Panc1 (cell line): ENCODE measurements at regions not wholly inside any gene's neighbourhood (a gene's known extent, or its start where the extent isn't known, plus 50 kb on each side); places are given as distances from the start of the nearest gene placed in this dataset.

Source experiments
- ATAC-seq: fragments of 200-7000 bp; cut with Tn5 transposase; 2 replicates; pipeline ENCODE4 v1.9.1; 2020; ENCODE audit warnings: mild to moderate bottlenecking, moderate library complexity
- BruUV-seq: library from RNA; stranded (reverse); fragments of 400-500 nt; replicated peaks from 2 replicates; lab custom pipeline; 2021; lab: Mats Ljungman, UMichigan
- CTCF ChIA-PET: fragments of 300-600 bp; sonication (Branson Sonifier 250); formaldehyde crosslinking; loops from one replicate; lab custom pipeline; 2022; ENCODE audit warnings: antibody characterized with exemption; lab: Charles Lee
- POLR2A ChIA-PET: fragments of 300-600 bp; sonication (Branson Sonifier 250); formaldehyde crosslinking; loops from one replicate; lab custom pipeline; 2022; ENCODE audit warnings: antibody characterized with exemption; lab: Charles Lee
- DNase-seq: peaks from one replicate; pipeline ENCODE4 v3.0.0-alpha.2; 2010; ENCODE audit warnings: low read depth, low spot score
- H3K27ac ChIP-seq: 2 replicates; pipeline ENCODE4 v1.5.1; 2011; ENCODE audit warnings: mild to moderate bottlenecking, low read length, inconsistent platforms
- H3K27me3 ChIP-seq: fragments of 200-500 bp; sonication (Bioruptor generic); 2 replicates; pipeline ENCODE4 v1.6.0; 2014; ENCODE audit warnings: low read length, inconsistent platforms; ENCODE audit not compliant: control insufficient read depth, insufficient read depth
- H3K36me3 ChIP-seq: fragments of 200-500 bp; sonication (Bioruptor generic); 2 replicates; pipeline ENCODE4 v1.5.1; 2014; ENCODE audit warnings: inconsistent platforms, mild to moderate bottlenecking, low read length, moderate library complexity; ENCODE audit not compliant: control insufficient read depth, insufficient read depth
- H3K4me1 ChIP-seq: 2 replicates; pipeline ENCODE4 v1.5.1; 2011; ENCODE audit warnings: inconsistent platforms, mild to moderate bottlenecking, low read length, moderate library complexity; ENCODE audit not compliant: control insufficient read depth, insufficient read depth
- H3K4me3 ChIP-seq, 2 experiments: 2 replicates each; pipeline ENCODE4 v1.5.1; 2011 to 2012; ENCODE audit warnings: low read depth in 2 of 2, low read length in 2 of 2, mild to moderate bottlenecking in 2 of 2, inconsistent platforms in 1 of 2, moderate library complexity in 1 of 2
- H3K9me3 ChIP-seq: fragments of 200-500 bp; sonication (Bioruptor generic); 2 replicates; pipeline ENCODE4 v1.5.1; 2014; ENCODE audit warnings: low read depth, mild to moderate bottlenecking, inconsistent platforms, low read length, moderate library complexity; ENCODE audit not compliant: control insufficient read depth, insufficient read depth
- CTCF ChIP-seq: fragments of 450-650 bp; IDR thresholded peaks from 2 replicates; pipeline ENCODE4 v1.5.1; 2017; ENCODE audit warnings: mild to moderate bottlenecking
- POLR2AphosphoS5 ChIP-seq: IDR thresholded peaks from 2 replicates; pipeline ENCODE4 v1.6.1; 2012; ENCODE audit warnings: mild to moderate bottlenecking, low read depth, low read length, moderate library complexity
- REST ChIP-seq, 2 experiments: IDR thresholded peaks; 2 replicates each; pipeline ENCODE4 v1.6.1; 2011 to 2012; ENCODE audit warnings: low read depth in 2 of 2, control low read depth in 1 of 2, low read length in 1 of 2, mild to moderate bottlenecking in 1 of 2, moderate library complexity in 1 of 2; ENCODE audit not compliant: insufficient read depth in 1 of 2
- SIN3A ChIP-seq: IDR thresholded peaks from 2 replicates; pipeline ENCODE4 v1.6.1; 2012; ENCODE audit warnings: low read depth, mild to moderate bottlenecking, low read length, moderate library complexity, borderline replicate concordance; ENCODE audit not compliant: insufficient read depth
- TCF7L2 ChIP-seq: IDR thresholded peaks from 2 replicates; pipeline ENCODE4 v1.6.1; 2011; ENCODE audit warnings: mild to moderate bottlenecking, low read depth, low read length, inconsistent platforms
- in situ Hi-C: cut with HindIII; loops from 2 replicates; pipeline ENCODE4 v1.10.0; 2016; ENCODE audit warnings: low sequenced_read_pairs, low pct_unique_long_range_greater_than_20kb
- intact Hi-C: fragments of 100-400 bp; cut with micrococcal nuclease; formaldehyde crosslinking; loops from one replicate; pipeline ENCODE4 v1.10.0; 2022; ENCODE audit not compliant: unreplicated experiment

DNA sequence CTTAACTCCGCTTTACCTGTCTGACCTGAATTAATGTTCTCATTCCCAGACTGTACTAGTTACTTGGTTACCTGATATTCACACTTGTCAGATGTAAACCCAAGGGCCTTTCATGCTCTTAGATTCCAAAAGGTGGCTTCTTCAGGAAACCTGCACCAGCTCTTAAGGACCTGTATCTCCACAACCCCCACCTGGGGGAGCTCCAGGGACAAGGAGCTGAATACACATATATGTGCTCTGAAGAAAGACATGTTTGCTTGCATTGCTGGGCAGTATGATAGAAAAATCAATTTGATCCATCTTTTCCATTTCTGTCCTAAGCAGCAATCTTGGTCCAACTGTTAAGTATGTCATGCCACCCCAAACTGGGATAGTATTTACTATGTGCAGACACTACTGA is 64.8 kb upstream of the POU3F2 start:
- no peak overlapping the region for H3K4me3 ChIP-seq
- in situ Hi-C loops (no loop called here), intact Hi-C loops (loop anchor here (5.0 kb wide), 1 partner anchor 73 kb away; no protein-coding TSS in a partner anchor)
- H3K27me3 ChIP-seq = no peaks in the 10 kb centered on the region
- H3K9me3 ChIP-seq = no peaks in the 10 kb centered on the region
- DNase-seq (no peak), ATAC-seq (peak; percentile 65; the same call in 1 of the 2 replicates)
- H3K4me1 ChIP-seq = no peaks in the 10 kb centered on the region
- CTCF ChIA-PET = interaction anchor here (0.8 kb wide), 1 partner anchor 76 kb away, joined by 8 read pairs; no protein-coding TSS in a partner anchor
- TF ChIP-seq SIN3A (no peak), REST (IDR thresholded peaks at IDR 0.05; ENCODE audit: insufficient read depth in 1 of 2, low read depth in 2 of 2, low read length in 1 of 2) (no peak), POLR2AphosphoS5 (no peak), CTCF (peak; percentile 45), TCF7L2 (no peak)
- POLR2A ChIA-PET = no interaction called here
- H3K27ac ChIP-seq = no peak overlapping the region
- no peaks in the 10 kb centered on the region for H3K36me3 ChIP-seq
- BruUV-seq = no TSS peak

DNA sequence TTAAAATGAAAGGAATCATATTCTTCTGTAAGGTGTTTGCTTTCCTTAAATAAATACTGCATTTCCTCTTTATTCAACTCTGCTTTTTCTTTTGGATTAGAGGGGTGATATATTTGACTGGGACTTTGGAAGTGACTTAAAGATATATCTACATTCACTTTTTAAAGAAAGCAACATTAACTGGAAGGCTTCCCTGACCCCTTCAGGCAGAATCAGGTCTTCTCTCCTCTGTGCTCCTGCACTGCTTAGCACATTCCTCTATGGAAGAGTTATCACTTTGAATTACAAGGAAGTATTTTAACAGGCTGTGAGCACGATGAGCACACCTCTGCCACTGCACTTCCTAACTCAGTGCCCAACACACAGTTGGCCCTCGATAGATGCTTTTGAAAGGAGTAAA is 59.2 kb upstream of the POU3F2 start:
- no peak for ATAC-seq
- TF ChIP-seq TCF7L2 (no peak), SIN3A (no peak), REST (IDR thresholded peaks at IDR 0.05; ENCODE audit: insufficient read depth in 1 of 2, low read depth in 2 of 2, low read length in 1 of 2) (no peak)
- POLR2A ChIA-PET = no interaction called here
- H3K4me1 ChIP-seq = no peaks in the 10 kb centered on the region
- H3K36me3 ChIP-seq = no peaks in the 10 kb centered on the region
- peaks cover 5% of the 10 kb centered on the region; the same call in 1 of the 2 replicates for H3K27me3 ChIP-seq
- H3K9me3 ChIP-seq = no peaks in the 10 kb centered on the region
- H3K4me3 ChIP-seq = no peak overlapping the region
- no TSS peak for BruUV-seq
- intact Hi-C loops (no loop called here), in situ Hi-C loops (no loop called here)
- DNase-seq = no peak
- CTCF ChIA-PET = no interaction called here
- H3K27ac ChIP-seq = no peak overlapping the region
